ENCODE measurements at regions not wholly inside any gene's neighbourhood (a gene's known extent, or its start where the extent isn't known, plus 50 kb on each side); places are given as distances from the start of the nearest gene placed in this dataset.

- no peak for ATAC-seq
- no peak for TF ChIP-seq POLR2A (IDR thresholded peaks at IDR 0.05)
- TF ChIP-seq, protein P1, sequence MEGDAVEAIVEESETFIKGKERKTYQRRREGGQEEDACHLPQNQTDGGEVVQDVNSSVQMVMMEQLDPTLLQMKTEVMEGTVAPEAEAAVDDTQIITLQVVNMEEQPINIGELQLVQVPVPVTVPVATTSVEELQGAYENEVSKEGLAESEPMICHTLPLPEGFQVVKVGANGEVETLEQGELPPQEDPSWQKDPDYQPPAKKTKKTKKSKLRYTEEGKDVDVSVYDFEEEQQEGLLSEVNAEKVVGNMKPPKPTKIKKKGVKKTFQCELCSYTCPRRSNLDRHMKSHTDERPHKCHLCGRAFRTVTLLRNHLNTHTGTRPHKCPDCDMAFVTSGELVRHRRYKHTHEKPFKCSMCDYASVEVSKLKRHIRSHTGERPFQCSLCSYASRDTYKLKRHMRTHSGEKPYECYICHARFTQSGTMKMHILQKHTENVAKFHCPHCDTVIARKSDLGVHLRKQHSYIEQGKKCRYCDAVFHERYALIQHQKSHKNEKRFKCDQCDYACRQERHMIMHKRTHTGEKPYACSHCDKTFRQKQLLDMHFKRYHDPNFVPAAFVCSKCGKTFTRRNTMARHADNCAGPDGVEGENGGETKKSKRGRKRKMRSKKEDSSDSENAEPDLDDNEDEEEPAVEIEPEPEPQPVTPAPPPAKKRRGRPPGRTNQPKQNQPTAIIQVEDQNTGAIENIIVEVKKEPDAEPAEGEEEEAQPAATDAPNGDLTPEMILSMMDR (IDR thresholded peaks at IDR 0.05), result no peak
- DNase-seq, result no peak
- Histone ChIP-seq H3K27me3 (no peaks in the 10 kb centered on the region), H3K9me3 (no peaks in the 10 kb centered on the region), H3K36me3 (no peaks in the 10 kb centered on the region), H3K4me1 (no peaks in the 10 kb centered on the region), H3K4me3 (no peak overlapping the region), H3K27ac (no peak overlapping the region)
- intact Hi-C loops (cut with DNase I), result no loop called here
- 74 to 79% (median 77%) methylated on average over 5 of the region's 5 CpGs for WGBS, 4 donors
Measured at GRCh38 chrX:146144039-146144438, 326.4 kb downstream of the SLITRK2 start.

DNA sequence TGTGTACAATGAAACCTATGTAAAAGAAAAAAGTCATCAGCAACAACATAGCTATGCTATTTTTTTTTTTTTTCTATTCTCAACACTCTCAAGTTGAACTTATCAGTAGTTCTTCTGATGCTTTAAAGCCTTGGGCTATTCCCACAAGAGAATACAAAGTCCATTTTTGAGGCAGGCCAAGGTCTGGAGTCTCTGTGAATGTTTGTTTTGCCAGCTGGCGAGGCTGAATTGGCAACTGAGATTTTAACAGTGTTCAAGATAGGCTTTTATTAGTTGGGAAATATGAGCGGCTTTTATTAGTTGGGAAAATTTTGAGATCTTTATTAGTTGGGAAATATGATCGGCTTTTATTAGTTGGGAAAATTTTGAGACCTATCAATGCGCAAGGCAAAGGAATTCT lies 336.6 kb downstream of the SLITRK2 start:
- H3K27me3 ChIP-seq, result no peaks in the 10 kb centered on the region
- TF ChIP-seq, protein P1 (IDR thresholded peaks at IDR 0.05), result no peak
- TF ChIP-seq POLR2A (IDR thresholded peaks at IDR 0.05), result no peak
- ATAC-seq (no peak), DNase-seq (no peak)
- no peaks in the 10 kb centered on the region for H3K36me3 ChIP-seq
- no peak overlapping the region for H3K4me3 ChIP-seq
- intact Hi-C loops (cut with DNase I), result no loop called here
- H3K9me3 ChIP-seq, result no peaks in the 10 kb centered on the region
- WGBS, 4 donors, result 76 to 89% (median 82%) methylated on average over 4 of the region's 4 CpGs
- H3K4me1 ChIP-seq, result no peaks in the 10 kb centered on the region
- H3K27ac ChIP-seq, result no peak overlapping the region

- no peak overlapping the region for H3K4me3 ChIP-seq
- no peaks in the 10 kb centered on the region for H3K9me3 ChIP-seq
- ATAC-seq, result no peak
- no peak overlapping the region for H3K27ac ChIP-seq
- no peaks in the 10 kb centered on the region for H3K4me1 ChIP-seq
- TF ChIP-seq POLR2A (IDR thresholded peaks at IDR 0.05), result no peak
- TF ChIP-seq, protein P1 (IDR thresholded peaks at IDR 0.05), result no peak
- DNase-seq, result no peak
- intact Hi-C loops (cut with DNase I), result no loop called here
- H3K27me3 ChIP-seq, result no peaks in the 10 kb centered on the region
- no peaks in the 10 kb centered on the region for H3K36me3 ChIP-seq
Measured at GRCh38 chrX:146160443-146161203, 343.0 kb downstream of the SLITRK2 start.

- 55 to 75% (median 62%) methylated on average over 4 of the region's 4 CpGs for WGBS, 4 donors
- ATAC-seq (no peak), DNase-seq (no peak)
- no peaks in the 10 kb centered on the region for H3K36me3 ChIP-seq
- intact Hi-C loops (cut with DNase I), result no loop called here
- no peak overlapping the region for H3K4me3 ChIP-seq
- no peak overlapping the region for H3K27ac ChIP-seq
- TF ChIP-seq, protein P1 (IDR thresholded peaks at IDR 0.05), result no peak
- TF ChIP-seq POLR2A (IDR thresholded peaks at IDR 0.05), result no peak
- peaks cover 0 to 6% (median 0%) of the 10 kb centered on the region in 12 donors for H3K9me3 ChIP-seq
- H3K27me3 ChIP-seq, result no peaks in the 10 kb centered on the region
- H3K4me1 ChIP-seq, result no peaks in the 10 kb centered on the region
Measured at GRCh38 chrX:146173742-146174141, 356.1 kb downstream of the SLITRK2 start.
